ENCODE measurements at regions not wholly inside any gene's neighbourhood (a gene's known extent, or its start where the extent isn't known, plus 50 kb on each side); places are given as distances from the start of the nearest gene placed in this dataset.

DNA sequence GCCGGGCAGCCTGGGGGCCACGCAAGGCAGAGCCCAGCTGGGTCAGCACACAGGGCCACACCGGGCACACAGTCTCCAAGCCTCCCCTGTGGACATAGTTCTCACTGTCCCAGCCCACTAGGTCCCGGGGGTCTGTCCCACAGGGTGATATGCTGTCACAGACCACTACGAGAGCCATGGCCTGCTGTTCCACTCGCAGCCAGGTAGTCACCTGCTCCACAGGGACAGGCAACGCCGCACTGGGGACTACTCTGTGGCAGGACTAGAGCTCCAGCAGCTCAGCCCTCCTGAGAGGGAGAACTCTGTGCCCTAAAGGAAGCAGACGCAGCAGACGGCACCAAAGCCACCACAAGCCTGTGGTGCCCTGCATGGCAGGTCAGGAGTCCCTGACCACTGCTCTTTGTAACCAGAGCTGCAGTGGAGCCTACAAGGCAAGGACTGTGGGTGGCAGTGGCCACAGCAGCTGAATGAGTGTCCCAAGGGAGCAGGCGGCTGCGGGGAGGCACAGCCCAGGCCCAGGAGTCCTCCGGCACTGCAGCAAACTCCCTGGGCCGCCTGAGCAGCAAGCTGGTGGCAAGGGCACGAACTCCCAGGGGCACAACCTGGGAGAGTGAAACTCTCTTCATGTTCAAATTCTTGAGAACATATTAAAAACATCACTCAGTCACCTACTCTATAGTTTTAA, 171.2 kb upstream of the GRK3 start (continued):
- TF ChIP-seq, protein P1, sequence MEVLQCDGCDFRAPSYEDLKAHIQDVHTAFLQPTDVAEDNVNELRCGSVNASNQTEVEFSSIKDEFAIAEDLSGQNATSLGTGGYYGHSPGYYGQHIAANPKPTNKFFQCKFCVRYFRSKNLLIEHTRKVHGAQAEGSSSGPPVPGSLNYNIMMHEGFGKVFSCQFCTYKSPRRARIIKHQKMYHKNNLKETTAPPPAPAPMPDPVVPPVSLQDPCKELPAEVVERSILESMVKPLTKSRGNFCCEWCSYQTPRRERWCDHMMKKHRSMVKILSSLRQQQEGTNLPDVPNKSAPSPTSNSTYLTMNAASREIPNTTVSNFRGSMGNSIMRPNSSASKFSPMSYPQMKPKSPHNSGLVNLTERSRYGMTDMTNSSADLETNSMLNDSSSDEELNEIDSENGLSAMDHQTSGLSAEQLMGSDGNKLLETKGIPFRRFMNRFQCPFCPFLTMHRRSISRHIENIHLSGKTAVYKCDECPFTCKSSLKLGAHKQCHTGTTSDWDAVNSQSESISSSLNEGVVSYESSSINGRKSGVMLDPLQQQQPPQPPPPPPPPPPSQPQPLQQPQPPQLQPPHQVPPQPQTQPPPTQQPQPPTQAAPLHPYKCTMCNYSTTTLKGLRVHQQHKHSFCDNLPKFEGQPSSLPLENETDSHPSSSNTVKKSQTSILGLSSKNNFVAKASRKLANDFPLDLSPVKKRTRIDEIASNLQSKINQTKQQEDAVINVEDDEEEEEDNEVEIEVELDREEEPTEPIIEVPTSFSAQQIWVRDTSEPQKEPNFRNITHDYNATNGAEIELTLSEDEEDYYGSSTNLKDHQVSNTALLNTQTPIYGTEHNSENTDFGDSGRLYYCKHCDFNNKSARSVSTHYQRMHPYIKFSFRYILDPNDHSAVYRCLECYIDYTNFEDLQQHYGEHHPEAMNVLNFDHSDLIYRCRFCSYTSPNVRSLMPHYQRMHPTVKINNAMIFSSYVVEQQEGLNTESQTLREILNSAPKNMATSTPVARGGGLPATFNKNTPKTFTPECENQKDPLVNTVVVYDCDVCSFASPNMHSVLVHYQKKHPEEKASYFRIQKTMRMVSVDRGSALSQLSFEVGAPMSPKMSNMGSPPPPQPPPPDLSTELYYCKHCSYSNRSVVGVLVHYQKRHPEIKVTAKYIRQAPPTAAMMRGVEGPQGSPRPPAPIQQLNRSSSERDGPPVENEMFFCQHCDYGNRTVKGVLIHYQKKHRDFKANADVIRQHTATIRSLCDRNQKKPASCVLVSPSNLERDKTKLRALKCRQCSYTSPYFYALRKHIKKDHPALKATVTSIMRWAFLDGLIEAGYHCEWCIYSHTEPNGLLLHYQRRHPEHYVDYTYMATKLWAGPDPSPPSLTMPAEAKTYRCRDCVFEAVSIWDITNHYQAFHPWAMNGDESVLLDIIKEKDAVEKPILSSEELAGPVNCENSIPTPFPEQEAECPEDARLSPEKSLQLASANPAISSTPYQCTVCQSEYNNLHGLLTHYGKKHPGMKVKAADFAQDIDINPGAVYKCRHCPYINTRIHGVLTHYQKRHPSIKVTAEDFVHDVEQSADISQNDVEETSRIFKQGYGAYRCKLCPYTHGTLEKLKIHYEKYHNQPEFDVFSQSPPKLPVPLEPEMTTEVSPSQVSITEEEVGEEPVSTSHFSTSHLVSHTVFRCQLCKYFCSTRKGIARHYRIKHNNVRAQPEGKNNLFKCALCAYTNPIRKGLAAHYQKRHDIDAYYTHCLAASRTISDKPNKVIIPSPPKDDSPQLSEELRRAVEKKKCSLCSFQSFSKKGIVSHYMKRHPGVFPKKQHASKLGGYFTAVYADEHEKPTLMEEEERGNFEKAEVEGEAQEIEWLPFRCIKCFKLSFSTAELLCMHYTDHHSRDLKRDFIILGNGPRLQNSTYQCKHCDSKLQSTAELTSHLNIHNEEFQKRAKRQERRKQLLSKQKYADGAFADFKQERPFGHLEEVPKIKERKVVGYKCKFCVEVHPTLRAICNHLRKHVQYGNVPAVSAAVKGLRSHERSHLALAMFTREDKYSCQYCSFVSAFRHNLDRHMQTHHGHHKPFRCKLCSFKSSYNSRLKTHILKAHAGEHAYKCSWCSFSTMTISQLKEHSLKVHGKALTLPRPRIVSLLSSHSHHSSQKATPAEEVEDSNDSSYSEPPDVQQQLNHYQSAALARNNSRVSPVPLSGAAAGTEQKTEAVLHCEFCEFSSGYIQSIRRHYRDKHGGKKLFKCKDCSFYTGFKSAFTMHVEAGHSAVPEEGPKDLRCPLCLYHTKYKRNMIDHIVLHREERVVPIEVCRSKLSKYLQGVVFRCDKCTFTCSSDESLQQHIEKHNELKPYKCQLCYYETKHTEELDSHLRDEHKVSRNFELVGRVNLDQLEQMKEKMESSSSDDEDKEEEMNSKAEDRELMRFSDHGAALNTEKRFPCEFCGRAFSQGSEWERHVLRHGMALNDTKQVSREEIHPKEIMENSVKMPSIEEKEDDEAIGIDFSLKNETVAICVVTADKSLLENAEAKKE (CRISPR knock-in tag; IDR thresholded peaks at IDR 0.05), result no peak
- TF ChIP-seq, protein P2, sequence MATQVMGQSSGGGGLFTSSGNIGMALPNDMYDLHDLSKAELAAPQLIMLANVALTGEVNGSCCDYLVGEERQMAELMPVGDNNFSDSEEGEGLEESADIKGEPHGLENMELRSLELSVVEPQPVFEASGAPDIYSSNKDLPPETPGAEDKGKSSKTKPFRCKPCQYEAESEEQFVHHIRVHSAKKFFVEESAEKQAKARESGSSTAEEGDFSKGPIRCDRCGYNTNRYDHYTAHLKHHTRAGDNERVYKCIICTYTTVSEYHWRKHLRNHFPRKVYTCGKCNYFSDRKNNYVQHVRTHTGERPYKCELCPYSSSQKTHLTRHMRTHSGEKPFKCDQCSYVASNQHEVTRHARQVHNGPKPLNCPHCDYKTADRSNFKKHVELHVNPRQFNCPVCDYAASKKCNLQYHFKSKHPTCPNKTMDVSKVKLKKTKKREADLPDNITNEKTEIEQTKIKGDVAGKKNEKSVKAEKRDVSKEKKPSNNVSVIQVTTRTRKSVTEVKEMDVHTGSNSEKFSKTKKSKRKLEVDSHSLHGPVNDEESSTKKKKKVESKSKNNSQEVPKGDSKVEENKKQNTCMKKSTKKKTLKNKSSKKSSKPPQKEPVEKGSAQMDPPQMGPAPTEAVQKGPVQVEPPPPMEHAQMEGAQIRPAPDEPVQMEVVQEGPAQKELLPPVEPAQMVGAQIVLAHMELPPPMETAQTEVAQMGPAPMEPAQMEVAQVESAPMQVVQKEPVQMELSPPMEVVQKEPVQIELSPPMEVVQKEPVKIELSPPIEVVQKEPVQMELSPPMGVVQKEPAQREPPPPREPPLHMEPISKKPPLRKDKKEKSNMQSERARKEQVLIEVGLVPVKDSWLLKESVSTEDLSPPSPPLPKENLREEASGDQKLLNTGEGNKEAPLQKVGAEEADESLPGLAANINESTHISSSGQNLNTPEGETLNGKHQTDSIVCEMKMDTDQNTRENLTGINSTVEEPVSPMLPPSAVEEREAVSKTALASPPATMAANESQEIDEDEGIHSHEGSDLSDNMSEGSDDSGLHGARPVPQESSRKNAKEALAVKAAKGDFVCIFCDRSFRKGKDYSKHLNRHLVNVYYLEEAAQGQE (IDR thresholded peaks at IDR 0.05; ENCODE audit: unreplicated experiment), result no peak
- TF ChIP-seq EZH2phosphoT487 (IDR thresholded peaks at IDR 0.05; ENCODE audit: unreplicated experiment), result no peak
- TF ChIP-seq, protein P3, sequence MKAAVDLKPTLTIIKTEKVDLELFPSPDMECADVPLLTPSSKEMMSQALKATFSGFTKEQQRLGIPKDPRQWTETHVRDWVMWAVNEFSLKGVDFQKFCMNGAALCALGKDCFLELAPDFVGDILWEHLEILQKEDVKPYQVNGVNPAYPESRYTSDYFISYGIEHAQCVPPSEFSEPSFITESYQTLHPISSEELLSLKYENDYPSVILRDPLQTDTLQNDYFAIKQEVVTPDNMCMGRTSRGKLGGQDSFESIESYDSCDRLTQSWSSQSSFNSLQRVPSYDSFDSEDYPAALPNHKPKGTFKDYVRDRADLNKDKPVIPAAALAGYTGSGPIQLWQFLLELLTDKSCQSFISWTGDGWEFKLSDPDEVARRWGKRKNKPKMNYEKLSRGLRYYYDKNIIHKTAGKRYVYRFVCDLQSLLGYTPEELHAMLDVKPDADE (IDR thresholded peaks at IDR 0.05), result no peak

Measured in GM23338 (cell line).